Tibial nerve (tissue), 4 donors: ENCODE measurements at regions not wholly inside any gene's neighbourhood (a gene's known extent, or its start where the extent isn't known, plus 50 kb on each side); places are given as distances from the start of the nearest gene placed in this dataset.

Experiments used
- DNase-seq, 2 donors: peaks; one replicate each; pipeline ENCODE4 v3.0.0-alpha.2; 2019; ENCODE audit warnings: low spot score in 2 of 2
- H3K27ac ChIP-seq, 4 donors: fragments of 200-600 bp; sonication (generic) in 3 of 4; one replicate each; pipeline ENCODE4 v1.5.1; 2017 to 2019; ENCODE audit warnings: mild to moderate bottlenecking in 1 of 4
- H3K27me3 ChIP-seq, 2 donors: fragments of 200-600 bp; sonication (generic) in 1 of 2; one replicate each; pipeline versions ENCODE4 v1.5.1 to v1.6.0; 2017 to 2019
- H3K36me3 ChIP-seq, 3 donors: fragments of 200-600 bp; sonication (generic); one replicate each; pipeline ENCODE4 v1.5.1; 2018 to 2019
- H3K4me1 ChIP-seq, 4 donors: fragments of 200-600 bp; sonication (generic) in 3 of 4; one replicate each; pipeline ENCODE4 v1.5.1; 2017 to 2019
- H3K4me3 ChIP-seq, 4 donors: fragments of 200-600 bp; sonication (generic) in 3 of 4; one replicate each; pipeline ENCODE4 v1.5.1; 2017 to 2019; ENCODE audit warnings: mild to moderate bottlenecking in 1 of 4, moderate library complexity in 1 of 4
- H3K9me3 ChIP-seq, 4 donors: fragments of 200-600 bp; sonication (generic) in 3 of 4; one replicate each; pipeline ENCODE4 v1.5.1; 2017 to 2019
- EP300 ChIP-seq, 2 donors: sonication (generic); formaldehyde crosslinking; IDR thresholded peaks; one replicate each; pipeline ENCODE4 v1.6.1; 2017; ENCODE audit warnings: antibody characterized with exemption in 2 of 2, mild to moderate bottlenecking in 1 of 2
- POLR2A ChIP-seq, 2 donors: fragments of 450-650 bp; IDR thresholded peaks; one replicate each; pipeline ENCODE4 v1.6.1; 2017; ENCODE audit warnings: antibody characterized with exemption in 2 of 2, mild to moderate bottlenecking in 2 of 2, moderate library complexity in 2 of 2
- WGBS, 2 donors: methylation state at CpG; one replicate each; pipeline ENCODE4 v1.1.5; 2018; 5-methylcytosine and 5-hydroxymethylcytosine counted together
- TF ChIP-seq, protein P1 (sequence below), 5 experiments: fragments of 200-600 bp in 3 of 5; fragments of 450-650 bp in 2 of 5; sonication (generic) in 3 of 5; IDR thresholded peaks; one replicate each; pipeline ENCODE4 v1.5.1; 2016 to 2019; ENCODE audit warnings: antibody characterized with exemption in 5 of 5, mild to moderate bottlenecking in 3 of 5, moderate library complexity in 2 of 5

- WGBS, 2 donors: 84 to 85% methylated on average over 2 of the region's 2 CpGs
These were observed 363.0 kb downstream of the FAT4 start for GRCh38 chr4:125677665-125678307.

GRCh38 chr4:125679989-125680388, 365.2 kb downstream of the FAT4 start:
- no peaks in the 10 kb centered on the region for H3K36me3 ChIP-seq
- no peaks in the 10 kb centered on the region for H3K9me3 ChIP-seq
- no peaks in the 10 kb centered on the region for H3K4me1 ChIP-seq
- H3K27me3 ChIP-seq: no peaks in the 10 kb centered on the region
- H3K27ac ChIP-seq: no peak overlapping the region
- DNase-seq: no peak
- TF ChIP-seq, protein P1, sequence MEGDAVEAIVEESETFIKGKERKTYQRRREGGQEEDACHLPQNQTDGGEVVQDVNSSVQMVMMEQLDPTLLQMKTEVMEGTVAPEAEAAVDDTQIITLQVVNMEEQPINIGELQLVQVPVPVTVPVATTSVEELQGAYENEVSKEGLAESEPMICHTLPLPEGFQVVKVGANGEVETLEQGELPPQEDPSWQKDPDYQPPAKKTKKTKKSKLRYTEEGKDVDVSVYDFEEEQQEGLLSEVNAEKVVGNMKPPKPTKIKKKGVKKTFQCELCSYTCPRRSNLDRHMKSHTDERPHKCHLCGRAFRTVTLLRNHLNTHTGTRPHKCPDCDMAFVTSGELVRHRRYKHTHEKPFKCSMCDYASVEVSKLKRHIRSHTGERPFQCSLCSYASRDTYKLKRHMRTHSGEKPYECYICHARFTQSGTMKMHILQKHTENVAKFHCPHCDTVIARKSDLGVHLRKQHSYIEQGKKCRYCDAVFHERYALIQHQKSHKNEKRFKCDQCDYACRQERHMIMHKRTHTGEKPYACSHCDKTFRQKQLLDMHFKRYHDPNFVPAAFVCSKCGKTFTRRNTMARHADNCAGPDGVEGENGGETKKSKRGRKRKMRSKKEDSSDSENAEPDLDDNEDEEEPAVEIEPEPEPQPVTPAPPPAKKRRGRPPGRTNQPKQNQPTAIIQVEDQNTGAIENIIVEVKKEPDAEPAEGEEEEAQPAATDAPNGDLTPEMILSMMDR (IDR thresholded peaks at IDR 0.05): no peak
- TF ChIP-seq EP300 (IDR thresholded peaks at IDR 0.05) (no peak), POLR2A (IDR thresholded peaks at IDR 0.05) (no peak)
- no peak overlapping the region for H3K4me3 ChIP-seq

More at GRCh38 chr4:125677665-125678307, 363.0 kb downstream of the FAT4 start:
- TF ChIP-seq EP300 (IDR thresholded peaks at IDR 0.05): no peak
- Histone ChIP-seq H3K36me3 (no peaks in the 10 kb centered on the region), H3K4me3 (no peak overlapping the region), H3K9me3 (no peaks in the 10 kb centered on the region), H3K27ac (no peak overlapping the region), H3K27me3 (no peaks in the 10 kb centered on the region), H3K4me1 (no peaks in the 10 kb centered on the region)
- DNase-seq: no peak

DNA sequence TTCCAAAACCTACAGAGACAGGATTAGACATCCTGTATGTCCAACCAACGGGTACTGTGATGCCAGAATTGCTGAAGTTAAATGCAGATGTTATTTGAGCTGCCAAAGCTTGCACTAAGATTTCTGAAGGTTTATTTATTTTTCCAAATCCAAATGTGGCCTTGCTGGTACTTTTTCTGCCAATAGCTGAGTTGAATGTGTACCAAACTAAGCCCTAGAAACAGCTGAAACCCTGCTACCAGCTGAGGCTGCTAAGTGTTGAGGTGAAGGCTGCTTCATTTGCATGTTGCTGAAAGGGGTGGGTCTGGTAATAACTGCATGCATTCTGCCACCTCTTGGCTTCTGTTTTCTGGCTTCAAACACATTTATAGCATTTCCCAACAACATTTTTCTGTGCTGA, 366.5 kb downstream of the FAT4 start:
- DNase-seq: no peak
- H3K27me3 ChIP-seq: no peaks in the 10 kb centered on the region
- WGBS, 2 donors: 62 to 73% methylated on average over 1 of the region's 1 CpG
- TF ChIP-seq, protein P1 (IDR thresholded peaks at IDR 0.05): no peak
- no peak overlapping the region for H3K27ac ChIP-seq
- H3K9me3 ChIP-seq: no peaks in the 10 kb centered on the region
- H3K36me3 ChIP-seq: no peaks in the 10 kb centered on the region
- no peak overlapping the region for H3K4me3 ChIP-seq
- H3K4me1 ChIP-seq: no peaks in the 10 kb centered on the region

DNA sequence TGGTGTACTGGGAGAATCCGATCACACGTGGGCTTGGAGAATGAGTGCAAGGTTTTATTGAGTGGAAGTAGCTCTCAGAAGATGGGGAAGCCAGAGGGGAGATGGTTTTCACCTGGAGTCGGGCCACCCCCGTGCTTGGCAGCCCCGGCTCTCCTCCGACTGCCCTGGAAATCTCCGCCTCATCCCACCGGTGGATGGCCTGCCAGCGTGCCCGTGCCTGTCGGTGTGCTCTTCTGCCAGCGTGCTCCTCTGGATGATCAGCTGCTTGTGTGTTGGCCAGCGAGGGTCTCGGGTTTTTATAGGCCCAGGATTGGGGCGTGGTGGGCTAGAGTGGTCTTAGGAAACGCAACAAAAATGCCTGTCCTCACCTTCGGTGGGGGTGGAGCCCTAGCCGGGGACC, 368.0 kb downstream of the FAT4 start:
- H3K4me3 ChIP-seq: no peak overlapping the region
- H3K4me1 ChIP-seq: no peaks in the 10 kb centered on the region
- TF ChIP-seq POLR2A (IDR thresholded peaks at IDR 0.05) (no peak), EP300 (IDR thresholded peaks at IDR 0.05) (no peak)
- TF ChIP-seq, protein P1 (IDR thresholded peaks at IDR 0.05): no peak
- H3K36me3 ChIP-seq: no peaks in the 10 kb centered on the region
- WGBS, 2 donors: 95 to 96% methylated on average over 18 of the region's 18 CpGs
- H3K27ac ChIP-seq: no peak overlapping the region
- DNase-seq: no peak
- no peaks in the 10 kb centered on the region for H3K9me3 ChIP-seq
- H3K27me3 ChIP-seq: no peaks in the 10 kb centered on the region

- H3K9me3 ChIP-seq: no peaks in the 10 kb centered on the region
- H3K27me3 ChIP-seq: no peaks in the 10 kb centered on the region
- no peak overlapping the region for H3K4me3 ChIP-seq
- H3K36me3 ChIP-seq: no peaks in the 10 kb centered on the region
- WGBS, 2 donors: 89 to 96% methylated on average over 3 of the region's 3 CpGs
- TF ChIP-seq, protein P1 (IDR thresholded peaks at IDR 0.05): no peak
- no peak for TF ChIP-seq POLR2A (IDR thresholded peaks at IDR 0.05)
- TF ChIP-seq EP300 (IDR thresholded peaks at IDR 0.05): no peak
- no peak overlapping the region for H3K27ac ChIP-seq
- peaks cover 0 to 4% (median 0%) of the 10 kb centered on the region in 4 donors for H3K4me1 ChIP-seq
- no peak for DNase-seq
These were observed 374.1 kb downstream of the FAT4 start for GRCh38 chr4:125688841-125689240.

GRCh38 chr4:125689805-125690204, 375.1 kb downstream of the FAT4 start:
- Histone ChIP-seq H3K4me3 (no peak overlapping the region), H3K9me3 (no peaks in the 10 kb centered on the region), H3K27me3 (no peaks in the 10 kb centered on the region), H3K4me1 (peaks cover 0 to 4% (median 0%) of the 10 kb centered on the region in 4 donors), H3K27ac (no peak overlapping the region), H3K36me3 (no peaks in the 10 kb centered on the region)
- TF ChIP-seq EP300 (IDR thresholded peaks at IDR 0.05): no peak
- no peak for TF ChIP-seq POLR2A (IDR thresholded peaks at IDR 0.05)
- TF ChIP-seq, protein P1 (IDR thresholded peaks at IDR 0.05): no peak
- DNase-seq: no peak
